ENCODE measurements at regions not wholly inside any gene's neighbourhood (a gene's known extent, or its start where the extent isn't known, plus 50 kb on each side); places are given as distances from the start of the nearest gene placed in this dataset.

DNA sequence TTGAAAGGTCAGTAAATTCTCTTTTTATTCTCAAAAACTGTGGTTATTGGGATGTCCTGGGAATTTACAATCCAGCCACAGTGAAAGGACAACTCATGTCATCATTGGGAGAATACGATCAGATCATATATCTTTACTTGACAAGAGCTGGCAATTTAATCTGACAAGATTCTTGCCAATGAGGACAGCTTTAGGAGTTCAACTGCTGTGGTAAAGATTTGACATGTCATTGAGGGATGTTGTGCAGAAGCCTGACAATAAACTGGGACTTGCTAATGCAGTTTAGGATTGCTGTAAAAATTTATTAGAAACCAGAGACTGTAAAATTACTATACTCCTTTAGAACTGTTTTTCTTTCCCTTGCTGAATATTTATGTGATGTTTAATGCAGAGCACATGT lies 1131.0 kb downstream of the MAT2B start:
- Histone ChIP-seq H3K9ac (replicated peaks; ENCODE audit: extremely low read depth, insufficient read depth, low read length) (no peak overlapping the region), H3K4me3 (replicated peaks in 1 of 3; ENCODE audit: insufficient read depth in 1 of 3, low read depth in 1 of 3, low read length in 3 of 3) (no peak overlapping the region), H3K36me3 (ENCODE audit: control insufficient read depth in 2 of 2, extremely low read depth in 1 of 2, insufficient read depth in 2 of 2, low read length in 2 of 2) (no peaks in the 10 kb centered on the region), H3K9me3 (replicated peaks; ENCODE audit: control insufficient read depth, insufficient read depth, low read length) (no peaks in the 10 kb centered on the region), H3K9me1 (replicated peaks; ENCODE audit: control insufficient read depth, extremely low read depth, insufficient read depth, low read length) (no peaks in the 10 kb centered on the region), H3K4me2 (ENCODE audit: insufficient read depth, low read length) (no peak overlapping the region), H4K20me1 (replicated peaks; ENCODE audit: control insufficient read depth, extremely low read depth, insufficient read depth, low read length) (no peaks in the 10 kb centered on the region), H3K4me1 (ENCODE audit: control insufficient read depth, extremely low read depth, insufficient read depth, low read length) (no peaks in the 10 kb centered on the region), H3K79me2 (ENCODE audit: control insufficient read depth, insufficient read depth, low read length) (no peaks in the 10 kb centered on the region), H3K27me3 (ENCODE audit: control insufficient read depth in 2 of 2, insufficient read depth in 2 of 2, low read length in 2 of 2) (no peaks in the 10 kb centered on the region), H3K27ac (ENCODE audit: insufficient read depth, low read depth, low read length) (no peak overlapping the region), H2AFZ (ENCODE audit: low read depth, low read length) (no peak overlapping the region)
- DNase-seq (ENCODE audit: low read depth, low spot score) (no peak), FAIRE-seq (no peak)
- dilution Hi-C loops (cut with MboI; ENCODE audit: extremely low pct_ligation_motif_present, low sequenced_read_pairs), result no loop called here
- intact Hi-C loops (cut with micrococcal nuclease), result no loop called here
- ChIA-PET CTCF (no interaction called here), POLR2A (no interaction called here)
- TF ChIP-seq MYC (IDR thresholded peaks at IDR 0.05; ENCODE audit: low read depth, low read length) (no peak), FOS (IDR thresholded peaks at IDR 0.05; ENCODE audit: borderline replicate concordance, insufficient read depth, low read length) (no peak), JUN (IDR thresholded peaks at IDR 0.05; ENCODE audit: borderline replicate concordance, insufficient read depth, insufficient read length, low read depth) (no peak), POLR2AphosphoS5 (IDR thresholded peaks at IDR 0.05; ENCODE audit: insufficient read depth, low read depth, low read length) (no peak), EZH2 (IDR thresholded peaks at IDR 0.05; ENCODE audit: borderline replicate concordance, low read depth, low read length, severe bottlenecking) (no peak), GATA2 (IDR thresholded peaks at IDR 0.05; ENCODE audit: insufficient read depth, insufficient read length, low read depth, low read length) (no peak), POLR2A (IDR thresholded peaks at IDR 0.05; ENCODE audit: low read depth, low read length) (no peak)
- TF ChIP-seq, protein P1, sequence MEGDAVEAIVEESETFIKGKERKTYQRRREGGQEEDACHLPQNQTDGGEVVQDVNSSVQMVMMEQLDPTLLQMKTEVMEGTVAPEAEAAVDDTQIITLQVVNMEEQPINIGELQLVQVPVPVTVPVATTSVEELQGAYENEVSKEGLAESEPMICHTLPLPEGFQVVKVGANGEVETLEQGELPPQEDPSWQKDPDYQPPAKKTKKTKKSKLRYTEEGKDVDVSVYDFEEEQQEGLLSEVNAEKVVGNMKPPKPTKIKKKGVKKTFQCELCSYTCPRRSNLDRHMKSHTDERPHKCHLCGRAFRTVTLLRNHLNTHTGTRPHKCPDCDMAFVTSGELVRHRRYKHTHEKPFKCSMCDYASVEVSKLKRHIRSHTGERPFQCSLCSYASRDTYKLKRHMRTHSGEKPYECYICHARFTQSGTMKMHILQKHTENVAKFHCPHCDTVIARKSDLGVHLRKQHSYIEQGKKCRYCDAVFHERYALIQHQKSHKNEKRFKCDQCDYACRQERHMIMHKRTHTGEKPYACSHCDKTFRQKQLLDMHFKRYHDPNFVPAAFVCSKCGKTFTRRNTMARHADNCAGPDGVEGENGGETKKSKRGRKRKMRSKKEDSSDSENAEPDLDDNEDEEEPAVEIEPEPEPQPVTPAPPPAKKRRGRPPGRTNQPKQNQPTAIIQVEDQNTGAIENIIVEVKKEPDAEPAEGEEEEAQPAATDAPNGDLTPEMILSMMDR (IDR thresholded peaks at IDR 0.05; ENCODE audit: extremely low read depth in 1 of 2, insufficient read depth in 1 of 2, low read depth in 1 of 2, low read length in 2 of 2), result no peak
- TF ChIP-seq, protein P2, sequence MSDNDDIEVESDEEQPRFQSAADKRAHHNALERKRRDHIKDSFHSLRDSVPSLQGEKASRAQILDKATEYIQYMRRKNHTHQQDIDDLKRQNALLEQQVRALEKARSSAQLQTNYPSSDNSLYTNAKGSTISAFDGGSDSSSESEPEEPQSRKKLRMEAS (IDR thresholded peaks at IDR 0.05; ENCODE audit: insufficient read depth, insufficient read length), result no peak
- BruUV-seq (replicated peaks), result no TSS peak

Measured in endothelial cell of umbilical vein (primary cell).